Spinal cord (tissue), 9 donors: ENCODE measurements at regions not wholly inside any gene's neighbourhood (a gene's known extent, or its start where the extent isn't known, plus 50 kb on each side); places are given as distances from the start of the nearest gene placed in this dataset.

Experiments used
- DNase-seq, 6 donors: peaks; one replicate each; pipeline versions ENCODE4 v3.0.0 to v3.0.0-alpha.2; 2013 to 2015; ENCODE audit warnings: low spot score in 6 of 6, low read depth in 4 of 6
- H3K27ac ChIP-seq: one replicate; pipeline ENCODE4 v1.5.1; 2013; ENCODE audit warnings: low read depth, low read length, control low read depth
- H3K27me3 ChIP-seq: one replicate; pipeline ENCODE4 v1.6.1; 2013; ENCODE audit warnings: low read length; ENCODE audit not compliant: control insufficient read depth, insufficient read depth
- H3K36me3 ChIP-seq: one replicate; pipeline ENCODE4 v1.6.1; 2013; ENCODE audit warnings: low read length; ENCODE audit not compliant: control insufficient read depth, insufficient read depth
- H3K4me1 ChIP-seq: one replicate; pipeline ENCODE4 v1.6.1; 2013; ENCODE audit warnings: low read length; ENCODE audit not compliant: control insufficient read depth, insufficient read depth
- H3K4me3 ChIP-seq: one replicate; pipeline ENCODE4 v1.5.1; 2013; ENCODE audit warnings: low read depth, low read length, control low read depth
- H3K9me3 ChIP-seq: one replicate; pipeline ENCODE4 v1.6.1; 2013; ENCODE audit warnings: low read length; ENCODE audit not compliant: control insufficient read depth, insufficient read depth
- WGBS: methylation state at CpG from one replicate; pipeline ENCODE4 v1.1.5; 2013; ENCODE audit warnings: missing lambda C conversion rate; ENCODE audit not compliant: insufficient coverage; 5-methylcytosine and 5-hydroxymethylcytosine counted together
- donor health status: healthy.

GRCh38 chr2:188824125-188824524, 150.0 kb upstream of the COL3A1 start:
- Histone ChIP-seq H3K27ac (no peak overlapping the region), H3K9me3 (peaks cover 5% of the 10 kb centered on the region), H3K27me3 (no peaks in the 10 kb centered on the region), H3K36me3 (no peaks in the 10 kb centered on the region), H3K4me3 (no peak overlapping the region), H3K4me1 (no peaks in the 10 kb centered on the region)
- WGBS: no CpG with 5 or more reads among the region's 2 CpGs
- DNase-seq: no peak

- no peak overlapping the region for H3K4me3 ChIP-seq
- no peak overlapping the region for H3K27ac ChIP-seq
- no peaks in the 10 kb centered on the region for H3K4me1 ChIP-seq
- no peaks in the 10 kb centered on the region for H3K9me3 ChIP-seq
- H3K36me3 ChIP-seq: no peaks in the 10 kb centered on the region
- DNase-seq: no peak
- H3K27me3 ChIP-seq: no peaks in the 10 kb centered on the region
Measured at GRCh38 chr2:188833331-188833730, 140.8 kb upstream of the COL3A1 start.

GRCh38 chr2:188833799-188834198, 140.4 kb upstream of the COL3A1 start:
- Histone ChIP-seq H3K36me3 (no peaks in the 10 kb centered on the region), H3K4me1 (no peaks in the 10 kb centered on the region), H3K9me3 (no peaks in the 10 kb centered on the region), H3K27me3 (no peaks in the 10 kb centered on the region), H3K4me3 (no peak overlapping the region), H3K27ac (no peak overlapping the region)
- DNase-seq: no peak

- DNase-seq: no peak
- H3K4me3 ChIP-seq: no peak overlapping the region
- no peaks in the 10 kb centered on the region for H3K4me1 ChIP-seq
- no peaks in the 10 kb centered on the region for H3K36me3 ChIP-seq
- WGBS: 0% methylated on average over 1 of the region's 1 CpG
- H3K27ac ChIP-seq: no peak overlapping the region
- no peaks in the 10 kb centered on the region for H3K27me3 ChIP-seq
- H3K9me3 ChIP-seq: no peaks in the 10 kb centered on the region
Measured at GRCh38 chr2:188835006-188835405, 139.2 kb upstream of the COL3A1 start.

GRCh38 chr2:188835821-188836220, 138.4 kb upstream of the COL3A1 start:
- no peak overlapping the region for H3K4me3 ChIP-seq
- H3K27ac ChIP-seq: no peak overlapping the region
- WGBS: 95% methylated on average over 2 of the region's 2 CpGs
- H3K36me3 ChIP-seq: no peaks in the 10 kb centered on the region
- no peaks in the 10 kb centered on the region for H3K4me1 ChIP-seq
- DNase-seq: no peak
- H3K9me3 ChIP-seq: no peaks in the 10 kb centered on the region
- H3K27me3 ChIP-seq: no peaks in the 10 kb centered on the region

GRCh38 chr2:188845692-188846091, 128.5 kb upstream of the COL3A1 start:
- Histone ChIP-seq H3K27ac (no peak overlapping the region), H3K4me3 (no peak overlapping the region), H3K27me3 (no peaks in the 10 kb centered on the region), H3K9me3 (no peaks in the 10 kb centered on the region), H3K4me1 (no peaks in the 10 kb centered on the region), H3K36me3 (no peaks in the 10 kb centered on the region)
- no peak for DNase-seq

- WGBS: no CpG with 5 or more reads among the region's 1 CpG
- Histone ChIP-seq H3K27ac (no peak overlapping the region), H3K4me3 (no peak overlapping the region), H3K36me3 (no peaks in the 10 kb centered on the region), H3K27me3 (no peaks in the 10 kb centered on the region), H3K4me1 (no peaks in the 10 kb centered on the region), H3K9me3 (no peaks in the 10 kb centered on the region)
- DNase-seq: no peak
Measured at GRCh38 chr2:188848887-188849435, 125.2 kb upstream of the COL3A1 start.

GRCh38 chr2:188850786-188851185, 123.4 kb upstream of the COL3A1 start:
- DNase-seq: no peak
- Histone ChIP-seq H3K9me3 (no peaks in the 10 kb centered on the region), H3K27ac (no peak overlapping the region), H3K27me3 (no peaks in the 10 kb centered on the region), H3K36me3 (no peaks in the 10 kb centered on the region), H3K4me3 (no peak overlapping the region), H3K4me1 (no peaks in the 10 kb centered on the region)
- WGBS: 70% methylated on average over 2 of the region's 2 CpGs

GRCh38 chr2:188851311-188851710, 122.9 kb upstream of the COL3A1 start:
- WGBS: no CpG with 5 or more reads among the region's 1 CpG
- H3K27me3 ChIP-seq: no peaks in the 10 kb centered on the region
- peak in 1 of 6 donors; percentile 13 for DNase-seq
- H3K36me3 ChIP-seq: no peaks in the 10 kb centered on the region
- H3K27ac ChIP-seq: no peak overlapping the region
- no peak overlapping the region for H3K4me3 ChIP-seq
- no peaks in the 10 kb centered on the region for H3K9me3 ChIP-seq
- no peaks in the 10 kb centered on the region for H3K4me1 ChIP-seq

GRCh38 chr2:188851826-188852225, 122.3 kb upstream of the COL3A1 start:
- DNase-seq: no peak
- 100% methylated on average over 2 of the region's 3 CpGs for WGBS
- Histone ChIP-seq H3K27ac (no peak overlapping the region), H3K36me3 (no peaks in the 10 kb centered on the region), H3K27me3 (no peaks in the 10 kb centered on the region), H3K9me3 (no peaks in the 10 kb centered on the region), H3K4me3 (no peak overlapping the region), H3K4me1 (no peaks in the 10 kb centered on the region)
